DMS79 (cell line): ENCODE measurements at regions not wholly inside any gene's neighbourhood (a gene's known extent, or its start where the extent isn't known, plus 50 kb on each side); places are given as distances from the start of the nearest gene placed in this dataset.

ENCODE experiments used
- DNase-seq: peaks from one replicate; lab custom pipeline; 2025; lab: John Stamatoyannopoulos, UW

DNA sequence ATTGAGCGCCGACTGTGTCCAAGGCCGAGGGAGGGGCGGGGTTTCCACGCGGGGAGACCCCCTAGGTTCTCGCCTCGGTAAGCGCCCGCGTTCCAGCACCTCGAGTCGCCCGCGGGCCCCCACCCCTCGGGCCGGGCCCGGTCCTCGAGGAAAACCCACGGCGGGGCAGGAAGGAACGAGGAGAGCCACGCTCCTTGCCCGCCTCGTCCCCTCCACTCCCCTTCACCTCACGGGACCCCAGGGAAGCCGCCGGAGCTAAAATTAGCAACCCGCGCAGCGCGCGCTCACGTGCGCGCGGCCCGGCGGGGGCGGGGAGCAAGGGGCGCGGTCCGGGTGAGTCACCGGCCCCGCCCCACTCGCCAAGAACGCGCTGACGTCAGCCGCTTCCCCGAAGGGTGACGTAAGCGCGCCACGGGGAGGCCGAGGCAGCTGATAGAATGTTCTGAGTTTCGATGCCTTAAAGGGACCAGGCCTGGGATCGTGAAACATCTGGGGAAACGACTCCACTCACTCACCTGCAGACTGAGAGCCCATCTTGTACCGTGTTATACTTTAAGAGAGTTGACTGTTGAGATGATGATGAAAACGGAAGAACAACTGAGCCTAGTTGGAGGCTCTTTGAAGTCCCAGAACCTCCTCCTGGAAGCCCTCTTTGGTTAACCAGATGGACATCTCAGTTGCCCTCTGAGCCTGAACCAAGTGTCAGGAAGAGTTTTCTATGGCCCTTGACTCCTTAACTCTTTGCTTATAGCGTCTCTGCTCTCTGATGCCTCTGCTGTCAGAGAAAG lies 49.7 kb upstream of the ATF3 start:
- peak; percentile 74 for DNase-seq
